Mucosa of rectum (tissue), 2 donors: ENCODE measurements at regions not wholly inside any gene's neighbourhood (a gene's known extent, or its start where the extent isn't known, plus 50 kb on each side); places are given as distances from the start of the nearest gene placed in this dataset.

Experiments used
- H3K27ac ChIP-seq, 2 donors: one replicate each; pipeline ENCODE4 v1.7.0; 2013; ENCODE audit warnings: inconsistent platforms in 2 of 2, low read depth in 2 of 2, low read length in 2 of 2
- H3K27me3 ChIP-seq, 2 donors: one replicate each; pipeline ENCODE4 v1.7.0; 2013; ENCODE audit warnings: low read length in 2 of 2; ENCODE audit not compliant: control insufficient read depth in 2 of 2, insufficient read depth in 2 of 2
- H3K36me3 ChIP-seq, 2 donors: one replicate each; pipeline ENCODE4 v1.7.0; 2013; ENCODE audit warnings: low read length in 2 of 2; ENCODE audit not compliant: control insufficient read depth in 2 of 2, insufficient read depth in 2 of 2
- H3K4me1 ChIP-seq, 2 donors: one replicate each; pipeline ENCODE4 v1.7.0; 2013; ENCODE audit warnings: low read length in 2 of 2, mild to moderate bottlenecking in 1 of 2; ENCODE audit not compliant: control insufficient read depth in 2 of 2, insufficient read depth in 2 of 2
- H3K4me3 ChIP-seq, 2 donors: one replicate each; pipeline ENCODE4 v1.7.0; 2013; ENCODE audit warnings: low read length in 2 of 2
- H3K9ac ChIP-seq, 2 donors: one replicate each; pipeline ENCODE4 v1.7.0; 2013; ENCODE audit warnings: low read length in 2 of 2, low read depth in 1 of 2, mild to moderate bottlenecking in 1 of 2
- H3K9me3 ChIP-seq, 2 donors: one replicate each; pipeline ENCODE4 v1.7.0; 2013; ENCODE audit warnings: low read length in 2 of 2; ENCODE audit not compliant: control insufficient read depth in 2 of 2
- donor health status: healthy.
- donor health status: Normal muscosa, but diverticular disease.

- H3K4me3 ChIP-seq = no peak overlapping the region
- no peaks in the 10 kb centered on the region for H3K36me3 ChIP-seq
- no peak overlapping the region for H3K27ac ChIP-seq
Measured at GRCh38 chr20:1721687-1722512, 64.3 kb upstream of the SIRPG start.

GRCh38 chr20:1720845-1721475, 63.4 kb upstream of the SIRPG start:
- Histone ChIP-seq H3K9ac (no peak overlapping the region), H3K4me3 (no peak overlapping the region), H3K4me1 (no peaks in the 10 kb centered on the region), H3K9me3 (no peaks in the 10 kb centered on the region), H3K27ac (no peak overlapping the region), H3K36me3 (no peaks in the 10 kb centered on the region), H3K27me3 (no peaks in the 10 kb centered on the region)

More at GRCh38 chr20:1721687-1722512, 64.3 kb upstream of the SIRPG start:
- Histone ChIP-seq H3K27me3 (no peaks in the 10 kb centered on the region), H3K4me1 (no peaks in the 10 kb centered on the region), H3K9me3 (no peaks in the 10 kb centered on the region), H3K9ac (no peak overlapping the region)

GRCh38 chr20:1720226-1720625, 62.6 kb upstream of the SIRPG start:
- H3K9ac ChIP-seq = no peak overlapping the region
- H3K4me1 ChIP-seq = no peaks in the 10 kb centered on the region
- no peak overlapping the region for H3K4me3 ChIP-seq
- H3K36me3 ChIP-seq = no peaks in the 10 kb centered on the region
- no peaks in the 10 kb centered on the region for H3K9me3 ChIP-seq
- no peaks in the 10 kb centered on the region for H3K27me3 ChIP-seq
- no peak overlapping the region for H3K27ac ChIP-seq

GRCh38 chr20:1718604-1719384, 61.2 kb upstream of the SIRPG start:
- Histone ChIP-seq H3K9me3 (no peaks in the 10 kb centered on the region), H3K4me3 (no peak overlapping the region), H3K36me3 (no peaks in the 10 kb centered on the region), H3K4me1 (no peaks in the 10 kb centered on the region), H3K27me3 (no peaks in the 10 kb centered on the region), H3K27ac (no peak overlapping the region), H3K9ac (no peak overlapping the region)

GRCh38 chr20:1712634-1713624, 55.4 kb upstream of the SIRPG start:
- H3K9me3 ChIP-seq = no peaks in the 10 kb centered on the region
- no peaks in the 10 kb centered on the region for H3K4me1 ChIP-seq

GRCh38 chr20:1711826-1712601, 54.4 kb upstream of the SIRPG start:
- Histone ChIP-seq H3K9ac (no peak overlapping the region), H3K27ac (no peak overlapping the region), H3K27me3 (peaks cover 0 to 3% of the 10 kb centered on the region in 2 donors), H3K36me3 (no peaks in the 10 kb centered on the region), H3K4me3 (no peak overlapping the region), H3K4me1 (no peaks in the 10 kb centered on the region), H3K9me3 (no peaks in the 10 kb centered on the region)

More at GRCh38 chr20:1712634-1713624, 55.4 kb upstream of the SIRPG start:
- H3K9ac ChIP-seq = no peak overlapping the region
- H3K27me3 ChIP-seq = peaks cover 0 to 3% of the 10 kb centered on the region in 2 donors
- H3K36me3 ChIP-seq = no peaks in the 10 kb centered on the region
- H3K27ac ChIP-seq = no peak overlapping the region
- H3K4me3 ChIP-seq = no peak overlapping the region

GRCh38 chr20:1711266-1711665, 53.7 kb upstream of the SIRPG start:
- no peak overlapping the region for H3K27ac ChIP-seq
- H3K27me3 ChIP-seq = peaks cover 0 to 3% of the 10 kb centered on the region in 2 donors
- H3K36me3 ChIP-seq = no peaks in the 10 kb centered on the region
- H3K4me3 ChIP-seq = no peak overlapping the region
- H3K9ac ChIP-seq = no peak overlapping the region
- H3K9me3 ChIP-seq = no peaks in the 10 kb centered on the region
- H3K4me1 ChIP-seq = no peaks in the 10 kb centered on the region

GRCh38 chr20:1710484-1710883, 52.9 kb upstream of the SIRPG start:
- Histone ChIP-seq H3K9ac (no peak overlapping the region), H3K4me3 (no peak overlapping the region), H3K9me3 (no peaks in the 10 kb centered on the region), H3K27ac (no peak overlapping the region), H3K36me3 (no peaks in the 10 kb centered on the region), H3K27me3 (peaks cover 0 to 3% of the 10 kb centered on the region in 2 donors), H3K4me1 (no peaks in the 10 kb centered on the region)
